ENCODE measurements at regions not wholly inside any gene's neighbourhood (a gene's known extent, or its start where the extent isn't known, plus 50 kb on each side); places are given as distances from the start of the nearest gene placed in this dataset.

DNA sequence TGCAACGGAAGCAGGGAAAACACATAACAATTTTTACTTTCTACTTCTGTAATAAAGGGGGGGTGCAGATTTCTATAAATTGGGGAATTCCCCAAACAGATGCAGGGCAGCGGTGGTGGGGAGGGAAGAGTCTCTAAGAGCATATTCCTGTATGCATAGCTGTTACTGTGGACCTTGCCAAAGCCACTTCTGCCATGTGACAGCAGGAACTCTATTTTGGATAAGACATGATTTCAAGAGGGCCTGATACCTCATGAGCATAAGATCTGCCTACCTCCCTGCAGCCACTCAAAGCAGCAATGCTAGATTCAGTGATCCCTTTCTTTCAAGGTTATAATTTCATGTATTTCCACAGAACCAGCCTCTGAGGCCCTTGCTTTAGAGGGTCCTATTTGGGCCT lies 86.2 kb upstream of the CNKSR3 start:
- H3K27ac ChIP-seq (ENCODE audit: insufficient read depth, low read depth, low read length), result no peak overlapping the region
- H3K4me2 ChIP-seq (ENCODE audit: insufficient read depth, low read length), result no peak overlapping the region
- no peaks in the 10 kb centered on the region for H3K79me2 ChIP-seq (ENCODE audit: control insufficient read depth, insufficient read depth, low read length)
- no peak for FAIRE-seq
- CTCF ChIA-PET, result interaction anchor here (1.4 to 1.6 kb wide), 3 partner anchors 12 to 28 kb away, joined by 3 to 4 read pairs (median 4); no protein-coding TSS in a partner anchor
- no peaks in the 10 kb centered on the region for H3K9me1 ChIP-seq (replicated peaks; ENCODE audit: control insufficient read depth, extremely low read depth, insufficient read depth, low read length)
- H4K20me1 ChIP-seq (replicated peaks; ENCODE audit: control insufficient read depth, extremely low read depth, insufficient read depth, low read length), result no peaks in the 10 kb centered on the region
- POLR2A ChIA-PET, result no interaction called here
- H3K36me3 ChIP-seq (ENCODE audit: control insufficient read depth in 2 of 2, extremely low read depth in 1 of 2, insufficient read depth in 2 of 2, low read length in 2 of 2), result no peaks in the 10 kb centered on the region
- no peak overlapping the region for H2AFZ ChIP-seq (ENCODE audit: low read depth, low read length)
- no peaks in the 10 kb centered on the region for H3K27me3 ChIP-seq (ENCODE audit: control insufficient read depth in 2 of 2, insufficient read depth in 2 of 2, low read length in 2 of 2)
- no peaks in the 10 kb centered on the region for H3K9me3 ChIP-seq (replicated peaks; ENCODE audit: control insufficient read depth, insufficient read depth, low read length)
- H3K4me3 ChIP-seq (replicated peaks in 1 of 3; ENCODE audit: insufficient read depth in 1 of 3, low read depth in 1 of 3, low read length in 3 of 3), result no peak overlapping the region
- TF ChIP-seq POLR2A (IDR thresholded peaks at IDR 0.05; ENCODE audit: low read depth, low read length) (no peak), MYC (IDR thresholded peaks at IDR 0.05; ENCODE audit: low read depth, low read length) (no peak), POLR2AphosphoS5 (IDR thresholded peaks at IDR 0.05; ENCODE audit: insufficient read depth, low read depth, low read length) (no peak), GATA2 (IDR thresholded peaks at IDR 0.05; ENCODE audit: insufficient read depth, insufficient read length, low read depth, low read length) (no peak), EZH2 (IDR thresholded peaks at IDR 0.05; ENCODE audit: borderline replicate concordance, low read depth, low read length, severe bottlenecking) (no peak), FOS (IDR thresholded peaks at IDR 0.05; ENCODE audit: borderline replicate concordance, insufficient read depth, low read length) (no peak), JUN (IDR thresholded peaks at IDR 0.05; ENCODE audit: borderline replicate concordance, insufficient read depth, insufficient read length, low read depth) (no peak), CTCF (IDR thresholded peaks at IDR 0.05; ENCODE audit: extremely low read depth in 1 of 2, insufficient read depth in 1 of 2, low read depth in 1 of 2, low read length in 2 of 2) (no peak)
- TF ChIP-seq, protein P1, sequence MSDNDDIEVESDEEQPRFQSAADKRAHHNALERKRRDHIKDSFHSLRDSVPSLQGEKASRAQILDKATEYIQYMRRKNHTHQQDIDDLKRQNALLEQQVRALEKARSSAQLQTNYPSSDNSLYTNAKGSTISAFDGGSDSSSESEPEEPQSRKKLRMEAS (IDR thresholded peaks at IDR 0.05; ENCODE audit: insufficient read depth, insufficient read length), result no peak
- H3K4me1 ChIP-seq (ENCODE audit: control insufficient read depth, extremely low read depth, insufficient read depth, low read length), result no peaks in the 10 kb centered on the region
- intact Hi-C loops (cut with micrococcal nuclease) (no loop called here), dilution Hi-C loops (cut with MboI; ENCODE audit: extremely low pct_ligation_motif_present, low sequenced_read_pairs) (no loop called here)
- no peak overlapping the region for H3K9ac ChIP-seq (replicated peaks; ENCODE audit: extremely low read depth, insufficient read depth, low read length)
- no peak for DNase-seq (ENCODE audit: low read depth, low spot score)
- BruUV-seq (replicated peaks), result no TSS peak

Data from endothelial cell of umbilical vein (primary cell).